RPMI8226 (cell line): ENCODE measurements at regions not wholly inside any gene's neighbourhood (a gene's known extent, or its start where the extent isn't known, plus 50 kb on each side); places are given as distances from the start of the nearest gene placed in this dataset.
A peak's percentile ranks its signal among the peaks of the same experiment; 100 is the strongest.

Experiments used
- DNase-seq: peaks from one replicate; pipeline ENCODE4 v3.0.0-alpha.2; 2015

- no peak for DNase-seq
These were observed 402.4 kb downstream of the ETS1 start for GRCh38 chr11:128184981-128185380.

GRCh38 chr11:128182844-128183243 is 404.5 kb downstream of the ETS1 start:
- no peak for DNase-seq

GRCh38 chr11:128181984-128182383 is 405.4 kb downstream of the ETS1 start:
- no peak for DNase-seq

GRCh38 chr11:128181088-128181480 is 406.3 kb downstream of the ETS1 start:
- DNase-seq: no peak

GRCh38 chr11:128180441-128181087 is 406.8 kb downstream of the ETS1 start:
- DNase-seq: no peak

- no peak for DNase-seq
These were observed 407.8 kb downstream of the ETS1 start for GRCh38 chr11:128179512-128179911.

- DNase-seq: no peak
These were observed 408.3 kb downstream of the ETS1 start for GRCh38 chr11:128179039-128179438.

GRCh38 chr11:128174465-128175291 is 412.7 kb downstream of the ETS1 start:
- no peak for DNase-seq

- peak; percentile 71 for DNase-seq
These were observed 415.1 kb downstream of the ETS1 start for GRCh38 chr11:128172046-128172878.

GRCh38 chr11:128171506-128171905 is 415.9 kb downstream of the ETS1 start:
- no peak for DNase-seq

- DNase-seq: no peak
These were observed 421.8 kb downstream of the ETS1 start for GRCh38 chr11:128165572-128165971.

GRCh38 chr11:128164080-128164741 is 423.1 kb downstream of the ETS1 start:
- DNase-seq: no peak

- DNase-seq: no peak
These were observed 425.4 kb downstream of the ETS1 start for GRCh38 chr11:128161994-128162393.

- no peak for DNase-seq
These were observed 425.9 kb downstream of the ETS1 start for GRCh38 chr11:128161436-128161835.

- DNase-seq: no peak
These were observed 428.5 kb downstream of the ETS1 start for GRCh38 chr11:128158860-128159259.

GRCh38 chr11:128157423-128158298 is 429.7 kb downstream of the ETS1 start:
- peak; percentile 58 for DNase-seq

- no peak for DNase-seq
These were observed 430.9 kb downstream of the ETS1 start for GRCh38 chr11:128156486-128156885.

GRCh38 chr11:128155590-128155989 is 431.8 kb downstream of the ETS1 start:
- DNase-seq: no peak

- no peak for DNase-seq
These were observed 433.7 kb downstream of the ETS1 start for GRCh38 chr11:128153697-128154048.

GRCh38 chr11:128152796-128153696 is 434.3 kb downstream of the ETS1 start:
- no peak for DNase-seq

- no peak for DNase-seq
These were observed 435.6 kb downstream of the ETS1 start for GRCh38 chr11:128151780-128152179.
